B cell (primary cell): ENCODE measurements at regions not wholly inside any gene's neighbourhood (a gene's known extent, or its start where the extent isn't known, plus 50 kb on each side); places are given as distances from the start of the nearest gene placed in this dataset.

ENCODE experiments used
- ATAC-seq: fragments of 200-7000 bp; cut with Tn5 transposase; one replicate; pipeline ENCODE4 v1.10.0; 2021; ENCODE audit warnings: low read depth, mild to moderate bottlenecking, moderate number of reproducible peaks, moderate library complexity
- CTCF ChIA-PET: fragments of 350-600 bp; sonication (Branson Sonifier 250); formaldehyde crosslinking; loops from one replicate; lab custom pipeline; 2021; ENCODE audit warnings: antibody characterized with exemption, inconsistent platforms; lab: Charles Lee
- POLR2A ChIA-PET: fragments of 350-600 bp; sonication (Branson Sonifier 250); formaldehyde crosslinking; loops from one replicate; lab custom pipeline; 2021; ENCODE audit warnings: antibody characterized with exemption; lab: Charles Lee
- DNase-seq: peaks from one replicate; pipeline ENCODE4 v3.0.0; 2013
- H2AFZ ChIP-seq: 2 replicates; pipeline ENCODE4 v1.6.1; 2012; ENCODE audit warnings: mild to moderate bottlenecking, low read depth, low read length; ENCODE audit not compliant: insufficient read depth, poor library complexity, severe bottlenecking
- H3K27ac ChIP-seq, 2 donors: 1 replicate in 1 of 2; 2 replicates in 1 of 2; pipeline ENCODE4 v1.5.1; 2012 to 2013; ENCODE audit warnings: low read length in 2 of 2, mild to moderate bottlenecking in 2 of 2, moderate library complexity in 1 of 2
- H3K27me3 ChIP-seq, 4 experiments: fragments of 200-600 bp in 1 of 4; sonication (generic) in 1 of 4; replicated peaks in 1 of 4; 1 replicate in 2 of 4; 2 replicates in 2 of 4; pipeline versions ENCODE4 v1.6.1 to v1.7.0; 2013 to 2016; ENCODE audit warnings: low read length in 3 of 4, mild to moderate bottlenecking in 2 of 4, mixed read lengths in 1 of 4, moderate library complexity in 1 of 4; ENCODE audit not compliant: insufficient read depth in 4 of 4, control insufficient read depth in 3 of 4; ENCODE audit errors: control extremely low read depth in 1 of 4
- H3K36me3 ChIP-seq, 2 experiments: replicated peaks in 1 of 2; 1 replicate in 1 of 2; 2 replicates in 1 of 2; pipeline versions ENCODE4 v1.6.1 to v1.7.1; 2013; ENCODE audit warnings: low read length in 1 of 2; ENCODE audit not compliant: insufficient read depth in 2 of 2, control insufficient read depth in 1 of 2; ENCODE audit errors: control extremely low read depth in 1 of 2, extremely low read depth in 1 of 2
- H3K4me1 ChIP-seq, 2 donors: fragments of 200-600 bp in 1 of 2; sonication (generic) in 1 of 2; 1 replicate in 1 of 2; 2 replicates in 1 of 2; pipeline versions ENCODE4 v1.5.1 to v1.6.1; 2013 to 2017; ENCODE audit warnings: low read length in 2 of 2; ENCODE audit not compliant: control insufficient read depth in 2 of 2, insufficient read depth in 2 of 2
- H3K4me2 ChIP-seq: replicated peaks from 2 replicates; pipeline ENCODE3; 2012; ENCODE audit warnings: mild to moderate bottlenecking, low read depth, low read length; ENCODE audit not compliant: poor library complexity, severe bottlenecking
- H3K4me3 ChIP-seq, 5 experiments: fragments of 200-600 bp in 1 of 5; sonication (generic) in 1 of 5; 1 replicate in 3 of 5; 2 replicates in 2 of 5; pipeline versions ENCODE4 v1.5.1 to v1.7.0; 2011 to 2016; ENCODE audit warnings: low read length in 4 of 5, mild to moderate bottlenecking in 4 of 5, low read depth in 2 of 5, control low read depth in 1 of 5, moderate library complexity in 1 of 5; ENCODE audit not compliant: insufficient read depth in 1 of 5; ENCODE audit errors: control extremely low read depth in 1 of 5, extremely low read depth in 1 of 5
- H3K79me2 ChIP-seq: fragments of 200-600 bp; sonication (generic); one replicate; pipeline ENCODE4 v1.6.0; 2016; ENCODE audit warnings: low read length; ENCODE audit not compliant: control insufficient read depth, insufficient read depth
- H3K9ac ChIP-seq: fragments of 200-600 bp; sonication (generic); 2 replicates; pipeline ENCODE4 v1.6.1; 2017; ENCODE audit warnings: mild to moderate bottlenecking, low read length, moderate library complexity
- H3K9me3 ChIP-seq, 3 donors: one replicate each; pipeline versions ENCODE4 v1.6.1 to v1.7.1; 2013; ENCODE audit warnings: low read length in 2 of 3; ENCODE audit not compliant: control insufficient read depth in 2 of 3, insufficient read depth in 1 of 3; ENCODE audit errors: control extremely low read depth in 1 of 3
- H4K20me1 ChIP-seq: 2 replicates; pipeline ENCODE4 v1.6.0; 2012; ENCODE audit warnings: mild to moderate bottlenecking, low read length; ENCODE audit not compliant: insufficient read depth, control insufficient read depth, poor library complexity, severe bottlenecking
- H3K27ac Mint-ChIP-seq: one replicate; pipeline ENCODE4 v1.8.0; 2021; ENCODE audit warnings: mixed read lengths
- H3K27me3 Mint-ChIP-seq: one replicate; pipeline ENCODE4 v1.8.0; 2021; ENCODE audit warnings: mixed read lengths
- H3K4me1 Mint-ChIP-seq: one replicate; pipeline ENCODE4 v1.8.0; 2021; ENCODE audit warnings: mixed read lengths
- H3K4me3 Mint-ChIP-seq: one replicate; pipeline ENCODE4 v1.8.0; 2021; ENCODE audit warnings: mixed read lengths
- H3K9me3 Mint-ChIP-seq: one replicate; pipeline ENCODE4 v1.8.0; 2022; ENCODE audit warnings: mixed read lengths; ENCODE audit not compliant: insufficient read depth
- CTCF ChIP-seq: fragments of 200-600 bp; IDR thresholded peaks from one replicate; pipeline ENCODE4 v1.8.0; 2022; ENCODE audit warnings: antibody characterized with exemption, mild to moderate bottlenecking
- EZH2 ChIP-seq: IDR thresholded peaks from 2 replicates; pipeline ENCODE4 v1.6.1; 2012; ENCODE audit warnings: borderline replicate concordance, low read depth, mild to moderate bottlenecking, moderate library complexity, low read length; ENCODE audit not compliant: insufficient read depth, poor library complexity, severe bottlenecking
- WGBS: methylation state at CpG from one replicate; pipeline ENCODE4 v1.1.5; 2013; ENCODE audit warnings: missing lambda C conversion rate; ENCODE audit not compliant: insufficient coverage; 5-methylcytosine and 5-hydroxymethylcytosine counted together
- intact Hi-C: fragments of 100-400 bp; cut with micrococcal nuclease; formaldehyde crosslinking; loops from one replicate; pipeline ENCODE4 v1.10.0; 2022

- Histone ChIP-seq H2AFZ (no peak overlapping the region), H3K9ac (no peak overlapping the region), H3K4me3 (no peak overlapping the region), H4K20me1 (no peaks in the 10 kb centered on the region), H3K79me2 (no peaks in the 10 kb centered on the region), H3K4me1 (no peaks in the 10 kb centered on the region), H3K27me3 (peaks cover 0 to 8% (median 2%) of the 10 kb centered on the region in 4 experiments), H3K4me2 (no peak overlapping the region), H3K36me3 (no peaks in the 10 kb centered on the region), H3K27ac (no peak overlapping the region), H3K9me3 (no peaks in the 10 kb centered on the region)
- Mint-ChIP-seq H3K27me3 (peaks cover 20% of the 10 kb centered on the region), H3K27ac (no peak overlapping the region), H3K4me3 (no peak overlapping the region), H3K9me3 (no peaks in the 10 kb centered on the region), H3K4me1 (no peaks in the 10 kb centered on the region)
- WGBS = 100% methylated on average over 1 of the region's 1 CpG
- DNase-seq (no peak), ATAC-seq (no peak)
- intact Hi-C loops = no loop called here
- ChIA-PET CTCF (interaction anchor here (0.9 kb wide), 1 partner anchor 34 kb away, joined by 3 read pairs; no protein-coding TSS in a partner anchor), POLR2A (no interaction called here)
- TF ChIP-seq EZH2 (no peak), CTCF (no peak)
Observed at GRCh38 chr6:79847426-79847825, 99.9 kb downstream of the ELOVL4 start.

GRCh38 chr6:79842376-79843040 is 104.8 kb downstream of the ELOVL4 start:
- ATAC-seq (no peak), DNase-seq (no peak)
- H3K27ac Mint-ChIP-seq = no peak overlapping the region
- no peak overlapping the region for H3K4me3 Mint-ChIP-seq
- CTCF ChIA-PET = no interaction called here
- H3K9ac ChIP-seq = no peak overlapping the region
- H3K9me3 ChIP-seq = no peaks in the 10 kb centered on the region
- intact Hi-C loops = no loop called here
- POLR2A ChIA-PET = no interaction called here
- H3K4me3 ChIP-seq = no peak overlapping the region
- H3K4me2 ChIP-seq = no peak overlapping the region
- TF ChIP-seq EZH2 (no peak), CTCF (no peak)
- H4K20me1 ChIP-seq = no peaks in the 10 kb centered on the region
- peaks cover 3% of the 10 kb centered on the region for H3K27me3 Mint-ChIP-seq
- no peak overlapping the region for H3K27ac ChIP-seq
- WGBS = 80% methylated on average over 1 of the region's 3 CpGs
- no peaks in the 10 kb centered on the region for H3K4me1 Mint-ChIP-seq
- H3K27me3 ChIP-seq = peaks cover 0 to 4% (median 2%) of the 10 kb centered on the region in 4 experiments
- H2AFZ ChIP-seq = no peak overlapping the region
- H3K36me3 ChIP-seq = no peaks in the 10 kb centered on the region
- no peaks in the 10 kb centered on the region for H3K4me1 ChIP-seq
- H3K79me2 ChIP-seq = no peaks in the 10 kb centered on the region
- H3K9me3 Mint-ChIP-seq = no peaks in the 10 kb centered on the region
